IPS DF 4.7 (cell line): ENCODE measurements at regions not wholly inside any gene's neighbourhood (a gene's known extent, or its start where the extent isn't known, plus 50 kb on each side); places are given as distances from the start of the nearest gene placed in this dataset.

ENCODE experiments used
- DNase-seq: peaks from one replicate; pipeline ENCODE4 v3.0.0-alpha.2; 2013; ENCODE audit warnings: low spot score; ENCODE audit errors: extremely low read depth

DNA sequence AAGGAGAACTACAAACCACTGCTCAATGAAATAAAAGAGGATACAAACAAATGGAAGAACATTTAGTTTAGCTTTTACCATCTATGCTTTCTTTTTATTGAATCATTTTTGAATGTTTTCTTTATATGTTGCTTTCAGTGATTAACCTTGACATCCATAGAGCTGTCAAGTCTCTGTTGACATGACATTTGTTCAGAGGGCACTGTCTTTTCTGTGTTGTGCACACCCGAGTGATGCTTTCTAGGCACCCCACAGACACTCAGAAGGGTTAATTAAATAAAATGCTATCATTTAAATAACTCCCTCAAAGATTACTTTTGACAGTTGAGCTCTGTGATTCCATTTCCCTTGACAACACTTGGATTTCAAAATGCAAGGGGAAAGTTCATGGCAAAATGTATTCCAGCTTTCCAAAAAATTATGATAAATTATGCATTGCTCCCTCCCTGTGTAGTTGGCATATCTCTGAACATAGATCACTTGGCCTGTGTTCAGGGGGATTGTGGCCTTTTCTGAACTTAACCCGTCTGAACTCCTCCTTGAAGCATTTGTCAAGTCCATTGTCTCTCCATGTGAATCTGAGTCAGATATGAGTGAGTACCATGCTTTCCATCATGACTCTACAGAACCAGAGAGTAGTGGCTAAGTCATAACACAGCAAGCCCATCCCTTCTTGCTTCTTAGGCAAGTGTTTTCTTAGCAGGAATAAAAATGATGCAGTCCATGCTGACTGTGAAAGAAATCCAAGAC, 372.6 kb downstream of the RPRM start:
- DNase-seq = no peak

DNA sequence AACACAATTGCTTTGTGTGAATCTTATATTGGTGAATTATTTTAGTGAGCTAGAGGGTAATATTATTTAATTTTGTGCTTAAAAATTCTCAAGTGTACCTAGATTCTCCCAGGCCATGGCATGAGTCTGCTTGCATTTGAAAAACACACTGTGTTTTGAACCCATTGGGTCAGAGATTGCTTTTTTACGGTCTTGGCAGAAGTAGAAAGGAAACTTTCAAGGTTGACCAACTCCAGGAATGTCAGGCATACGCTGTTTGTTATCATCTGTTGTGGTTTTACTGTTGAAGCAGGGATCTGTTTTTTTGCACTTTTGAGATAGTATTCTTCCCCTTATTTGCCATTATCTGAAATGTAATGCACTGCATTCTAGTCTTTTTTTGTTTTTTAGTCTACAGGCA, 377.4 kb downstream of the RPRM start:
- no peak for DNase-seq

DNA sequence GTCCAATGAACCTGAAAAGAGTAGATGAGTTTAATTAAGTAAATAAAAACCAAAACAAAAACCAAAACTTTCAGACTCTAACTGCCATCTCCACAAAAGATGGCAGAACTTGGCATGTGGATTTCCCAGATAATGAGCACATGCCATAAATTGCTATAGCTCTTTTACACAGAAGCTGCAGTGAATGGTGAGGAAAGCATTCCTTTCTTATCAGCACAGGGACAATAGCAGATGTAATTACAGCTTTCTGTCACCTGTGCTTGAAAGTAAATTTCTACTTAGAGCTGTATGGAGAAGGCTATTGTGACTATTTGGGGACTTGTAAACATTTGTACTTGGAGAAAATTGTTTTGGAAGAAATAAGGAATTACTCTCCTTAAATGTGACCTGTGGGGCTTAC, 378.4 kb downstream of the RPRM start:
- DNase-seq = no peak

DNA sequence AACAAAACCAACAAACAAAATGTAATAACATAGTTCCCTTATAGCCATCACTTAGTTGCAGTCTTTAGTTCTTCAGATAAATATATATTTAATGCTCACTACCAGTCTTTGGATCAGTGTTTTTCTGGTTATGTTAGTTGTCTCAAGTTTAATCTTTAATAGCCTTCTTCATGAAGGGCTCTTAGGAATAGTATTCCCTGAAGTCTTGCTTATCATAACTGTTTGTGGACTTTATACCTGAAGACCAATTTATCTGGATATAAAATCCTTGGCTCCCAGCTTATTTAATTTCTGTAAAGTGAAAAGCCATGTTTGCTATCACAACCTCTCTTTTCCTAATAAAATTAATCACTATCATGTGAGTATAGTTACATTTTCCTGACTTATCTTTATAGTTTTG, 379.7 kb downstream of the ARL6IP6 start:
- DNase-seq = no peak

DNA sequence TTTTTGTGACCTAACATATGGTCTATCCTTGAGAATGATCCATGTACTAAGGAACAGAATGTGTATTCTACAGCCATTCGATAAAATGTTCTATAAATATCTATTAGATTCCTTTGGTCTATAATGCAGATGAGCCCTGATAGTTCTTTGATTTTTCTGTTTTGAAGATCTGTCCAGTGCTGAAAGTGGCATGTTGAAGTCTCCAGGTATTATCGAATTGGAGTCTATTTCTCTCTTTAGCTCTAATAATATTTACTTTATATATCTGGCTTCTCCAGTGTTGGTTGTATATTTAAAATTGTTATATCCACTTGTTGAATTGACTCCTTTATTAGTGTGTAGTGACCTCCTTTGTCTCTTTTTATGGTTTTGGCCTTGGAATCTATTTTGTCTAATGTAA, 377.9 kb downstream of the ARL6IP6 start:
- no peak for DNase-seq

DNA sequence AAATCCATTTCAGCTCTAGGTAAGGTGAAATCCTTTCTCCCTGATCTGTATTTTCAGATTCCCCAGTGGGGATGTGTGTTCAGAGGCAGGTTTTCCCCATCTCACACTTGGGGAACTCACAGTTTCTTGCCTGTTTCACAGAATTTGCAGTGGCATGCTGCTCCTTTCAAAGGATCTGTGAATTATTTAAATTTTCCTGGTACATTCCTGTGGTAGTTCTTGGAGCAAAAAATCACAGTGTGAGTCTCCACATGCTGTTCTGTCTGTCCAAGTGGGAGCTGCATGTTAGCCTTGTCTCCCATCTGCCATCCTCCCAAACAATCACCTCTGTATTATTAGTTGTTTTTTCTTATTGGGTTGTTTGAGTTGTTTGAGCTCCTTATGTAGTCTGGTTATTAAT, 372.9 kb downstream of the ARL6IP6 start:
- no peak for DNase-seq

DNA sequence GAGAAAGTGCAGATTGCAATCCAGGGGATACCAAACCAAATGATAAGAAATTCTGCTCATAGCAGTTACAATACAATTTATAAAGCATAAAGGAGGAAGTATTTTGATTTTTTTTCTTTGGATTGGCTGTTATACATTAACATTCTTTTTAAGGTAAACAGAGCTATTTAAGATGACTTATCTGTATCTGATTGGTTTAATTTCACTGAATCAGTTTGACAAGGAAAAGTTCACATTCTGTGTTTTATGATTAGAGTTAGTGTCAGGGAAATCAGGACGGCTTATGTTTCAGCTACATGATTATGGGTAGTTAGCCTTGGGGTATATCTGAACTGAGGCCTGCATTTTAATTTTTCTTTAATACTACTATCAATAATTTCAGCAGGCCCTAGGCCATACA, 360.9 kb downstream of the ARL6IP6 start:
- no peak for DNase-seq

DNA sequence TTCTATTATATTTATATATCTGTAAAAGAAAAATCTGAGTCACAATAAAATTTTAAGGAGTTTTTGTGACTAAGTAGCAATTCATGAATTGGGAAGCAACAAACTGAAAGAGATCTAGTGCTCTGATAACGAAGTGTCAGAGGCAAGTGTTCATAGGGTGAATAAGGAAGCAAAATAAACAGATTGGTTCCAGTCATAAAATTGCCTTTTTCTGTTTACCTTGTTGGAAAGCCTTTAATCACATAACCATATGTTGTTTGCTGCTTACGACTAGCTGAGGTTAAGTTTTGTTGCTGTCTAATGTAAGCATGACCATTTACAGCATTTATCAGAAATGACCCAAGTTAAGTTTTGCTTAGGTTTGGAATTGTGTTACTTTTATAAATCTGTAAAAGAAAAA, 358.9 kb downstream of the ARL6IP6 start:
- DNase-seq = no peak

DNA sequence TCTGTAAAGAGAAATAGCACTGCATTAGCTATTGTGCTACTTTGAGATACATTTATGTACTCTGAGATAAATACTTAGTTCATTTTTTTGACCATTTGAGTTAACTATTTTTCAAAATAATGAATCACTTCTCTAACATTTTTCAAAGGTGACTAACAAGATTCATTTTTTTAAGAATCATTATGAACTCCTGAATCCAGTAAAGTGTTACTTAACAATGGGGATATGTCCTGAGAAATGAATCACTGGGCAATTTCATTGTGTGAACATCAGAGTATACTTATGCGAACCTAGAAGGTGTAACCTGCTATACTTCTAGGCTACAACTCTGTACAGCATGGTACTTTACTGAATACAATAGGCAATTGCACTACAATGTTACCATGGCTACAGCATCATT, 355.8 kb downstream of the ARL6IP6 start:
- no peak for DNase-seq

DNA sequence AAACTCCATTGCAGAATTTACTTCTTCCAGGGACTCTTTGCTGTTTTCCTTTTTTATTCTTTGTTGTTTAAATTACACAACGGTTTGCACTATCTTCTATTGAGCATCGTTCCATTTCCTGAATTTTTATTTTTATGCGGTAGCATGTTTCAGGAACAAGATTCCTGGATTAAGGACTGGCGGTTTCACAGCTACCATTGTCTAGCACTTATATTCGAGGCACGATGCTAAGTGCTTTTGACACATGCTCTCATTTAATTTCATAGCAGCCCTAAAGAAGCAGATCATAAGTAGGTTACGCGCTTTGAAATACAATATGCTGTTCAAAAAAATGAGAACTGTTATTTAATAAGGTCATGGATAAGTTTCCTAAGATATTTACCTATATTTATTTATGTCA, 354.4 kb downstream of the ARL6IP6 start:
- DNase-seq = no peak

DNA sequence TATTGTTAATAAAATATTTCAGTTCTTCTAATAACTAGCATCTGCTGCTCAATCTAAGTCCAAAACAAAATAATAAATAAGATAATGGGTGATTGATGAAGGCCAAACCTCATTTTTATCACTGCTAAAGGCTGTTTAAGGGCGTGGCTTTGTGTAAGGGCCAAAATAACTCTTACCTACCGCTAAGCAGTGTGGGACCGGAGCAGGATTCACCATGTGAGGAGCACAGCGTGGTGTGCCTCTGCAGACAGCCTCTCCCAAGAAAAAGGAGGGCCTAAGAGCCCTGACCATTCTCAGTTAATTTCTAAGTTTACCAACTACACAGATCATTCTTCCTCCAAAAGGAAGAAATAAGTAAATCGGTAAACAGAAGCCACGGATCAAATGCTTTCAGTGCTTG, 353.7 kb downstream of the ARL6IP6 start:
- DNase-seq = no peak

DNA sequence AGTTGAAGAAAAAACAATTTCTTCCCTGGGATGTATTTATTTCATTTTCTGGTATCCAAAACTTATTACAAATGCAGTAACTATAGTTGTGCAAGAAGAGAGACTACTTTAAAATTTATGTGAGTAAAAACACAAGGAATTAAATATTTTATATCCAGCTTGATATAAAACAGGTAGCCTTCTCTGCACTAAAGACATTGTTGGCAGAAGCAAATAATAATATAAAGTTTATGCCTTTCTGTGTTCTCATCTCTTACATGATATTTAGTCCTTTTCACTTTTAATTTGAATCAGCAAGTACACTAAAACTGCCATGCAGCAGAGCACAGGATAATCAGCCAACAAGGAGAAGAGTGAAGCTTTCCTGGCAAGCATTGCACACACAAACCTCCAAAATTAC, 352.7 kb downstream of the ARL6IP6 start:
- no peak for DNase-seq

DNA sequence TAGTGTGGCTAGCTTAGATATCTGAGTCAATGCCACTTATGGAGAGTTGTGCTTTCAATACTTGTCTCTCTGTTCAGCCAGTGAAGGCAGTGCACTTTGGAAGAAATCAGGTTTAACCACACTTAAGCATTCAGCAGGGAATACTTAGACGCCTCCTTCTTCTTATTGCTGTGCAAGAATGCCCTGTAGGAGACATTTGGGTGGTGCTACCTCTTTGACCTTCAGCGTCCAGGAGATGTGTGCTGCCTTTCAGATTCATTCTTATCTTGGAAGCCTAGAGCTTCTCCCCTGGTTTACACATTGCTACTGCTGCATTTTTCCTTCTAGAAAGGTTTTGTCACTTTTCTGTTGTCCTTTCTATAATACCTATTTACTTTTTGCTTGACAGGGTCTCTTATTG, 350.5 kb downstream of the ARL6IP6 start:
- no peak for DNase-seq

DNA sequence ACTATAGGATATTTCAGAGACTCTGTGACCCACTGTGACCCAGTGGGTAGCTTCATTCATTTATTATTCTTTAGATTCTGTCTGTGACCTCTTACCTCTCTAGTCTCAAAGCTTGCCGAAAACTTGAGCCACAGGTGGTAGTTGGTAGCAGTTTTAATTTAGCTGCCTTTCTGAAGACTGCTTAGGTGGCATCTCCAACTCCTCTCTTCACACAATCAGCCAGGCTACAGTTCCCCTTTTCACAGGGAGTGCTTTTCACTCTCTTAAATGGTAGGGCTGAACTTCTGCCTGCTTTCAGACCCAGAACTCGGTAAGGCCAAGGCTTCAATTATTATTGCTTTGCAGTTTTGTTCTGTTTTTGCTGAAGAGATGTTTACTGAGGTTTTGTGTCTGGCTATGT, 349.6 kb downstream of the ARL6IP6 start:
- no peak for DNase-seq

DNA sequence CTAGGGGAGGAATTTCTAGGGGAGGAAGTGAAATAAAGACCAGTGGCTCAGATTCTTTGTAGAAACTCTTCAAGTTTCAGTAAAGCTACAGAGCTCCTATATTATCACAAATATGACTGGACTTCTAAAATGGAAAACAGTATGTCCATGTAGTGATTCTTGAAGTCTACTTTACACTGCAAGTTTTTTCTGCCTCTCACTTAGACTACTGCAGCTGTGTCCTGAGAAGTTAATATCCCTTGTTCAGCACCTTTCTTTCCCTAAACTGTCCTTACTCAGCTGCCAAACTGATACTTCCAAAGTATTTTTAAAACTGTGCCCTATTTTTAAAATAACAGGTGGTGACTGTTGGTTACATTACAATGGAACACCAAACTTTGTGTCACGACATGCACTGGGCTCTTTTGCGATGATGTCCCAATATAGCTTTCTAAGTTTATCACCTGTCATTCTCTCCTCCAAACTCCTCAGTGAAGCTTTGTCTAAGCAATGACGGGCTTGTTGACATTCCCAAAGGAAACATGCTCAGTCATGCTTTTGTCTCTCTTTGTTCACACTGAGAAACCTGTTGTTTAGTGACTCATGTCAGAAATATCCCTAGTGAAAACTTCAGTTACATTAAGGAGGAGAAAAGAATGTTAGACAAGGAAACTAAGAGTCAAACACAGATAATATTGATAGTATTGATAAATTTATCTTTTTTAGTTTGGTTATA, 341.1 kb downstream of the ARL6IP6 start:
- DNase-seq = peak; percentile 69

DNA sequence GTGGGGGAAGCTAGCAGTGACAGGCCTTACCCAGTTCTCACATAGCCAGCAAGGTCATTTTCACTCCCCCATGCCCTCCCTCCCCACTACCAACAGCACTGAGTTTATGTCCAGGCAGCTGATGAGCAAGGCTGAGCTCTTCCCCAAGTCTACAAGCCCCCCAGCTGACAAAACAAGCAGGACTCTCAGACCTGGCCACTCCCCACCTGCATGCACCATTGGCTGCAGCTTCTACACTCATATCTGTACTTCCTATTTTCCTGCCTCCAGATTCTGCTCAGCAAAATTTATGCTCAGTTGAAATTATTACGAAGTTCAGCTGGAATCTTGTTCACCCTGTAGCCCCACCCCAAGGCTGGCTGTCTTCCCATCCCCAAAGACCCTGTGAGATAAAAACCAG, 339.3 kb downstream of the ARL6IP6 start:
- no peak for DNase-seq

DNA sequence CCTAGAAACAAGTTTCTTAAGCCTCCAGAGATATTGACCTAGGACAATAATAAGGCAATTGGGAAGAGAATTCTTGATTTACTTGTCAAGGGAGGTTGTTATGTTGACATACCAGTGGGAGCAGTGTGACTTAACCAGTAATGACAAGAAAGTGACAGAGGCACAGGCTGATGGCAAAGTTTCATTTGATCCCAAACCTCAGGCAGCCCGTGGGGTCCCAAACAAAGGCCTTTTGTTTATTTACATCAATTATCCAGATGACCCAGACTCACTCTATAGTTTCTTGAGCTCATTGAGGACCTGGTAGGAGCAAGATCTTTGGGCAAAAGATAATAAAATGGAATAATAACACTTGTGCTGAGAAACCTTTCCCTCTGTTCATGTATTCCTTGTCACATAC, 336.8 kb downstream of the ARL6IP6 start:
- DNase-seq = no peak

DNA sequence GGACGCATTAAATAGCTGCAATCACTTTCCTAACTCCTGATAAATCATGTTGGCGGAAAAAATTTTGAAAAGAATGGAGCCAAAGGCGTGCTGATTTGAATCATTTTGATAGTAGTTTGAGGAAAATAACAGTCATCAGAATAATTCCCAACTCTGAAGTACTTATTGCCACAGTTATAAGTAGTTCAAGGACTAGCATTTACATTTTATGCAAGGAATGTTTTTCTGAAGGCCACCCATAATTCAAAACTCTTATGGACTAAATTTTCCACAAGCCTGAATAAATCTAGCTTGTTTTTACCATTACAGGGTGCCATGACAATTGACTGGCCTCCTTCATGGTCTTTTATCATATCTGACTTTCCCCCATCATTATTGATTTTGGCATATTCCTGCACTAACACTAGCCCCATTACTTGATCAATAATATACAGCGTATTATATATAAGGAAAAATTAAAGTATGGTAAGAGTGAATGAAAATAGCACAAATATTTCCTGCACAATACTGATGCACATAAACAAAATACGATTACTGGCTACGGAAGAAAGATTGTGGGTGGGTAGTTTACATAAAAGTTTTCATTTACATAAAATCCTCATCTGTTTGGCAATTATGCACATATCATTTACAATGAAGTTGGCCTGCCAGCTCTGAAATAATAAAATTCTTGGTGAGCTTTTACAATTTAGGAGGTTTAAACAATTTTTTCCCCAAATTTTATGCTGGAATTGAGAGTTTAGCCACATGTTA, 334.6 kb downstream of the ARL6IP6 start:
- DNase-seq = no peak

DNA sequence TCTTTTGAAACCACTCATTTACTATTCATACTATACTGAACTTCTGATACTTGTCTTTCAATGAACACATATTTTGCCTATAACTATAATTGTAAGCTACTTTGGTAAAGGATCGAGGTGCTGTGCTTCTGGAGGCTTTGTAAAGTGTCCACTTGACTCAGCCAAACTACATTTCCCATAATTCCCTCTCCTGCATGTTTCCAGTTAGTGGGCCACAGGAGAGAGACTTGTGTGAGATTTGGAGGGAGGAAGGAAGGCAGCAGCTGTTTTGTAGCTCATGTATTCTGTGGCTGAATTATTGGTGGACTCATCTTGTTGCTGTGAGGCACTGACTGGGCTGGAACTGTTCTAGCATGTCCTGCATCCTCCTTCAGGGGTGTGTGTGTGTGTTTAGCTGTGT, 328.8 kb downstream of the ARL6IP6 start:
- DNase-seq = no peak

DNA sequence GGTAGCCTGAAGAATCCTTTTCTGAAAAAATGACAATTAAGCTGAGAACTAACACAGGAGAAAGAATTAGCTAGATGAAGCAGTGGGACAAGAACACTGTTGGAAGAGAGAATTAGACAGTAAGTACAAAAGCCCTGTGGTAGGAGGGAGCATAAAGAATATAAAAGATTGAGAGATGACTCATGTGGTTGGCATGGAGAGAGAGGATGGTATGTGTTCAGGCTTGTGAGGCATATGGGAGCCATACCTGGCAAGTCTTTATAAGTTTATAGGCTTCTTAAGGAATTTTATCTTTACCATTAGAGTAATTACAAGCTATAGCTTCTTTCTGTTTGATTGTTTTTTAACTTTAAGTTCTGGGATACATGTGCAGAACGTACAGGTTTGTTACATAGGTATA, 325.0 kb downstream of the ARL6IP6 start:
- DNase-seq = no peak

DNA sequence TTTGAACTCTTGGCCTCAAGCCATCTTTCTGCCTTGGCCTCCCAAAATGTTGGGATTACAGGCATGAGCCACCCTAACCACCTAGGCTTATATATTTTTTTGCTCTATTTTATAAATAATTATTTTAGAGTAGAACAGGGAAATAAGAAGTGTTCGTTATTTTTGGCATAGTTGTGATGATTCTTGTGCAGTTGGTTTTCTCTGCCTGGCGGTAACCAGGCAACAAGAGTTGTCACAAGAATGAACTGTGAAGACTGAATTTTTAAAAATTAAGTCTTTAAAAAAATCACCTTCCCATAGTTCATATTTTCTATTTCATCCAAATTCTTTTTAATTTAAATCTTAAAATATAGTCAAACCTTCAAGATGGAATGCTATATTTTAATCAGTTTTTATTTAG, 310.2 kb downstream of the ARL6IP6 start:
- DNase-seq = no peak

DNA sequence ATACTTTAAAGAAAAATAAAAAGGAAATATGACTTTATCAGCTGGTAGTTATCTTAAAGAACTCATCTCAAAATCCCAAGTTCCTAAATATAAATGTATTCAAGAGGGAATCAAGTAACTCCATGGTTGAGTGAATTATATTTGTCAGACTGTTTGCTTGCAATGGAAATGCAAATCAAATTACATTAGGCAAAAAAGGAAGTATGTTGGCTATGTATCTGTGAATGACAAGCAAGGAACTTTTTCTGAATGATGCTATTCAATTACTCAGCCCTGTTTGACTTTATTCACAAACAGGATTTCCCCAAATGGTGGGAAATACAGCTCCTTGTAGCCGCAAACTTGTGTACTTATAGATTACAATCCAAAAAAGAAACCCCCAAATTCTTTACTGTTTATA, 309.1 kb downstream of the ARL6IP6 start:
- no peak for DNase-seq

DNA sequence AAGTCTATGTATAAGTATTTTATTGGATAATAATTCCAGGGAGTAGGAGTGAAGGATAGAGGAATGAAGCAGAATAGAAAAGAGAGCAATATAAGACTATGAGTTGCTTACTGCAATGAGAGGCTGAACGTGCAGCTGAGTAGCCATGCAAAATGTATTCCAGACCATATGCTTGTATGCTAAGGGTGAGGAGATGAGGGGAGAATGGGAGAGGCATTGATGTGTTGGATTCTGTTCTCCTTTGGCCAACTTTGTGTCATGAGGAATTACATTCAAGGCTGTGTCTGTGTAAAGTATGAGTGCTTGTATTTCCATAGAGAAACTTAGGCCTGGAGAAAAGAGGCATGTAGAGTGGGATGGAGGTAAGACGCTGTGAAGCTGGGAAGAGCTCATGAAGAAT, 301.8 kb downstream of the ARL6IP6 start:
- no peak for DNase-seq
